HG02610 (cell line): ENCODE measurements at regions not wholly inside any gene's neighbourhood (a gene's known extent, or its start where the extent isn't known, plus 50 kb on each side); places are given as distances from the start of the nearest gene placed in this dataset.
A peak's percentile ranks its signal among the peaks of the same experiment; 100 is the strongest.

Experiments used
- ATAC-seq: cut with Tn5 transposase; IDR thresholded peaks from one replicate; pipeline ENCODE4 v1.9.1; 2021; ENCODE audit warnings: mild to moderate bottlenecking, moderate library complexity; ENCODE audit not compliant: unreplicated experiment

- no peak for ATAC-seq
Observed at GRCh38 chr1:187871177-187871845, 1042.6 kb downstream of the PLA2G4A start.

- no peak for ATAC-seq
Observed at GRCh38 chr1:187872550-187872949, 1043.8 kb downstream of the PLA2G4A start.

GRCh38 chr1:187873126-187873525 lies 1044.4 kb downstream of the PLA2G4A start:
- no peak for ATAC-seq

- peak; percentile 89 for ATAC-seq
Observed at GRCh38 chr1:187876775-187877174, 1048.0 kb downstream of the PLA2G4A start.

GRCh38 chr1:187877220-187877619 lies 1048.5 kb downstream of the PLA2G4A start:
- ATAC-seq, result no peak

- ATAC-seq, result no peak
Observed at GRCh38 chr1:187878883-187879282, 1050.1 kb downstream of the PLA2G4A start.

- ATAC-seq, result no peak
Observed at GRCh38 chr1:187883356-187883755, 1054.6 kb downstream of the PLA2G4A start.

- no peak for ATAC-seq
Observed at GRCh38 chr1:187891993-187892682, 1063.4 kb downstream of the PLA2G4A start.

- ATAC-seq, result no peak
Observed at GRCh38 chr1:187892683-187893039, 1063.9 kb downstream of the PLA2G4A start.

- ATAC-seq, result no peak
Observed at GRCh38 chr1:187893471-187893870, 1064.7 kb downstream of the PLA2G4A start.

GRCh38 chr1:187894349-187894748 lies 1065.6 kb downstream of the PLA2G4A start:
- ATAC-seq, result no peak

- ATAC-seq, result no peak
Observed at GRCh38 chr1:187903223-187903622, 1074.5 kb downstream of the PLA2G4A start.

- no peak for ATAC-seq
Observed at GRCh38 chr1:187909382-187909781, 1080.6 kb downstream of the PLA2G4A start.

- no peak for ATAC-seq
Observed at GRCh38 chr1:187911820-187912219, 1083.1 kb downstream of the PLA2G4A start.

- no peak for ATAC-seq
Observed at GRCh38 chr1:187920976-187921375, 1092.2 kb downstream of the PLA2G4A start.

- no peak for ATAC-seq
Observed at GRCh38 chr1:187921426-187921825, 1092.7 kb downstream of the PLA2G4A start.

- no peak for ATAC-seq
Observed at GRCh38 chr1:187922255-187922654, 1093.5 kb downstream of the PLA2G4A start.

GRCh38 chr1:187924252-187924651 lies 1095.5 kb downstream of the PLA2G4A start:
- no peak for ATAC-seq

- peak; percentile 72 for ATAC-seq
Observed at GRCh38 chr1:187928288-187928687, 1099.5 kb downstream of the PLA2G4A start.

- ATAC-seq, result no peak
Observed at GRCh38 chr1:187928696-187929095, 1099.9 kb downstream of the PLA2G4A start.

GRCh38 chr1:187931776-187932175 lies 1103.0 kb downstream of the PLA2G4A start:
- ATAC-seq, result no peak

- no peak for ATAC-seq
Observed at GRCh38 chr1:187933562-187934419, 1105.0 kb downstream of the PLA2G4A start.
